ENCODE measurements at regions not wholly inside any gene's neighbourhood (a gene's known extent, or its start where the extent isn't known, plus 50 kb on each side); places are given as distances from the start of the nearest gene placed in this dataset.

GRCh38 chr18:54713386-54713785 is 114.9 kb upstream of the RAB27B start:
- H3K4me1 ChIP-seq (ENCODE audit: control insufficient read depth, insufficient read depth, low read length), result peaks cover 11% of the 10 kb centered on the region
- intact Hi-C loops (cut with micrococcal nuclease), result no loop called here
- H3K14ac ChIP-seq (replicated peaks; ENCODE audit: low read depth, low read length), result no peak overlapping the region
- H3K4ac ChIP-seq (ENCODE audit: low read depth, low read length), result no peak overlapping the region
- peaks cover 9% of the 10 kb centered on the region; the same call in 1 of the 2 replicates for H3K9me1 ChIP-seq (ENCODE audit: insufficient read depth, low read length)
- no peak overlapping the region for H2AFZ ChIP-seq (replicated peaks; ENCODE audit: low read length, poor library complexity)
- no peaks in the 10 kb centered on the region for H3K27me3 ChIP-seq (ENCODE audit: control insufficient read depth, insufficient read depth, low read length)
- no peak overlapping the region for H2BK5ac ChIP-seq (ENCODE audit: low read depth, low read length, poor library complexity, severe bottlenecking)
- in situ Hi-C loops (cut with MboI; ENCODE audit: low sequenced_read_pairs), result no loop called here
- ATAC-seq (ENCODE audit: low read depth) (no peak), DNase-seq (no peak)
- no peak overlapping the region for H2AK9ac ChIP-seq (replicated peaks; ENCODE audit: low read depth, low read length, poor library complexity)
- BruUV-seq (replicated peaks), result no TSS peak
- H3K56ac ChIP-seq (ENCODE audit: extremely low read depth, insufficient read depth, low read length), result no peak overlapping the region
- H4K5ac ChIP-seq (ENCODE audit: low read depth, low read length), result no peak overlapping the region
- H2BK20ac ChIP-seq (ENCODE audit: low read depth, low read length), result no peak overlapping the region
- H4K20me1 ChIP-seq (ENCODE audit: insufficient read depth, low read length), result no peaks in the 10 kb centered on the region
- H4K8ac ChIP-seq (ENCODE audit: low read depth in 2 of 2, low read length in 2 of 2), result no peak overlapping the region
- H3K9me3 ChIP-seq (ENCODE audit: control insufficient read depth, insufficient read depth, low read length), result no peaks in the 10 kb centered on the region
- H3K18ac ChIP-seq (ENCODE audit: low read depth, low read length), result no peak overlapping the region
- no peak overlapping the region for H3K4me2 ChIP-seq (ENCODE audit: low read depth, low read length)
- no peak overlapping the region for H2BK15ac ChIP-seq (ENCODE audit: low read depth, low read length)
- ChIA-PET CTCF (no interaction called here), POLR2A (ENCODE audit: unreplicated experiment) (no interaction called here)
- no peak overlapping the region for H2AK5ac ChIP-seq (ENCODE audit: low read depth, low read length)
- dilution Hi-C loops (cut with HindIII; ENCODE audit: low sequenced_read_pairs, unreplicated experiment), result no loop called here
- no peak overlapping the region for H3K27ac ChIP-seq (ENCODE audit: insufficient read depth, low read length)
- no peak overlapping the region for H3K4me3 ChIP-seq (ENCODE audit: insufficient read depth, low read depth, low read length)
- H3K9ac ChIP-seq (ENCODE audit: low read depth, low read length), result no peak overlapping the region
- H3K36me3 ChIP-seq (ENCODE audit: control insufficient read depth, insufficient read depth, low read length), result no peaks in the 10 kb centered on the region
- no peak overlapping the region for H3K23ac ChIP-seq (ENCODE audit: low read depth, low read length)
- no peak overlapping the region for H4K91ac ChIP-seq (ENCODE audit: insufficient read depth, low read depth, low read length)
- H3K79me1 ChIP-seq (ENCODE audit: low read depth in 1 of 2, low read length in 2 of 2), result no peaks in the 10 kb centered on the region
- no peak overlapping the region for H2BK120ac ChIP-seq (ENCODE audit: low read depth, low read length)
- WGBS, 2 experiments (ENCODE audit: extremely low coverage in 2 of 2, insufficient read length in 1 of 2), result no CpG with 5 or more reads among the region's 4 CpGs
- TF ChIP-seq ELK1 (IDR thresholded peaks at IDR 0.05; ENCODE audit: borderline replicate concordance, low read depth, low read length) (no peak), FOS (IDR thresholded peaks at IDR 0.05; ENCODE audit: low read depth, low read length) (no peak), CTCF (conservative IDR thresholded peaks at IDR 0.05; ENCODE audit: low read depth, low read length) (no peak), RFX5 (IDR thresholded peaks at IDR 0.05; ENCODE audit: low read depth, low read length) (no peak), USF2 (IDR thresholded peaks at IDR 0.05; ENCODE audit: low read depth, low read length) (no peak), MAFK (IDR thresholded peaks at IDR 0.05; ENCODE audit: low read depth, low read length) (no peak), CEBPB (IDR thresholded peaks at IDR 0.05; ENCODE audit: low read depth, low read length) (no peak), BHLHE40 (IDR thresholded peaks at IDR 0.05; ENCODE audit: low read depth, low read length) (no peak), MXI1 (IDR thresholded peaks at IDR 0.05; ENCODE audit: borderline replicate concordance, low read depth, low read length) (no peak)
